SIG-M5 treated with dmso at 0.1 percent for 504 hours (cell line): ENCODE measurements at regions not wholly inside any gene's neighbourhood (a gene's known extent, or its start where the extent isn't known, plus 50 kb on each side); places are given as distances from the start of the nearest gene placed in this dataset.

Source experiments
- DNase-seq: peaks from one replicate; lab custom pipeline; 2025; ENCODE audit not compliant: unreplicated experiment; lab: John Stamatoyannopoulos, UW

DNA sequence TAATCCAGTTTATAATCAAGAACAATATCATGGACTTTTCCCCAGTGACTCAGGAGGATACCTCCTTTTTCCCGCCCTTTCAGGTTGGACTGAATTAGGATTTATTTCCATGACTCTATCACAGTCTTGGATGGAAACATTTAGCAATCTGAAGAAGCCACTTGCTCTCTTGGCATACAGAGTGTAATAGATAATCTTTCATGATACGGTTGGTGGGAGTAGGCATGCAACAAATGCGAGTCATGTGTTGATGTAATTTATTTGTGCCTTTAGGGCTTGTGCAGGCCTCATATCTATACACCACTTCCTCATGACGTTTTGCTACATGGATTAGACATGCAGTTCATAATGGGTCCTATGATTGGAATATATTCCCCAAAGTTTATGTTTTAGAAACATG lies 54.2 kb upstream of the MCTP2 start:
- DNase-seq: no peak

DNA sequence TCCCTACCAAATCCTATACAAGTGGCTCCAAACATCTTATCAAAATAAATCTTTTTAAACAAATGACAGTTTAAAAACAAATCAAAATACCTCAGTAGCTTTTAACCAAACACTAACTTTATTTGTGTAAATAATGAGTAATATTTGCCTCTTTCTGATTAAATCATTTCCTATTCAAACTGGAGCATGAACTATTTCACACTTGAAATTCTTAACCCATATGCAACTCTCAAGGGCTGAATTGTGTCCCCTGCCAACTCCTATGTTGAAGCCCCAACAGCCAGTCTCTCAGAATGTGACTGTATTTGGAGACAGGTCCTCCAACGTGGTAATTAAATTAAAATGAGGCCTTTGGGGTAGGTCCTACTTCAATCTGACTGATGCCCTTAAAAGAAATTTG lies 55.9 kb upstream of the MCTP2 start:
- no peak for DNase-seq

DNA sequence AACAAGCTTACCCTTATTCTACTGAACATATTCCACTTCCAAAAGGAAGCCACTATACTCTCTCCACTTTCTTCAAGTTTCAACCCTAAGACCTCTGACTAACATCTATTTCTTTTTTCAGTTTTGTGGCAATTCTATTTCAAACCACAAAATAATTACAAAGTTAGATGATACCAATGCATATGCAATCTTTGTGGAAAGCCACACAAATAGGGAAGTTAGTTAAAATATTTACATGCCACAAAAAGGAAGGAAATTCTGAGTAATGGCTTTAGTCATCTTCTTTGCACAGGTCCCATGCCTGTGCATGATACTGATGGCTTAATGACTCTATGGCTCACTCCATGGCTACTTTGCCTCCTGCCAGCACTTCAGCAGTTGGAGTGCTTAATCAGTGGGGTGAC lies 57.0 kb upstream of the MCTP2 start:
- peak; percentile 80 for DNase-seq

GRCh38 chr15:94168250-94168649 lies 63.1 kb upstream of the MCTP2 start:
- DNase-seq: no peak

- no peak for DNase-seq
These were observed 66.4 kb upstream of the MCTP2 start for GRCh38 chr15:94164971-94165370.

GRCh38 chr15:94164202-94164807 lies 67.1 kb upstream of the MCTP2 start:
- peak; percentile 42 for DNase-seq

GRCh38 chr15:94162939-94163338 lies 68.4 kb upstream of the MCTP2 start:
- DNase-seq: no peak

GRCh38 chr15:94154255-94154654 lies 77.1 kb upstream of the MCTP2 start:
- DNase-seq: no peak

- no peak for DNase-seq
These were observed 86.3 kb upstream of the MCTP2 start for GRCh38 chr15:94145046-94145445.

DNA sequence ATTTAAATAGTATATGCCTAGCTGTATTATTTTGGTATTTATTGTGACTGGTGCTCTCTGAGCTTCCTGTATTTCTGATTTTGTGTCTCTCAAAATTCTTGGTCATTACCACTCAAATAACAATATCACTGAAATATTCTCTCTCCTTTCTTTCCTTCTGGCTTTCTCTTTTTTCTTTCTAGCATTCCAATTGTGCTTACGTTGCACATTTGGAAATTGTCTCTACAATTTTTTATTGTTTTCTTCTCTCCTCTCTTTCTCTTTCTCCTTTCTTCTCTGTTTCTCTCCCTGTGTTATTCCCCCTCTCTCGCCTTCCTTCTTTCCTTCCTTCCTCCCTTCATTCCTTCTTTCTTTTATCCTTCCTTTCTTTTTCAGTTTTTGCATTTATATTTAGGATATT lies 89.6 kb upstream of the MCTP2 start:
- no peak for DNase-seq

DNA sequence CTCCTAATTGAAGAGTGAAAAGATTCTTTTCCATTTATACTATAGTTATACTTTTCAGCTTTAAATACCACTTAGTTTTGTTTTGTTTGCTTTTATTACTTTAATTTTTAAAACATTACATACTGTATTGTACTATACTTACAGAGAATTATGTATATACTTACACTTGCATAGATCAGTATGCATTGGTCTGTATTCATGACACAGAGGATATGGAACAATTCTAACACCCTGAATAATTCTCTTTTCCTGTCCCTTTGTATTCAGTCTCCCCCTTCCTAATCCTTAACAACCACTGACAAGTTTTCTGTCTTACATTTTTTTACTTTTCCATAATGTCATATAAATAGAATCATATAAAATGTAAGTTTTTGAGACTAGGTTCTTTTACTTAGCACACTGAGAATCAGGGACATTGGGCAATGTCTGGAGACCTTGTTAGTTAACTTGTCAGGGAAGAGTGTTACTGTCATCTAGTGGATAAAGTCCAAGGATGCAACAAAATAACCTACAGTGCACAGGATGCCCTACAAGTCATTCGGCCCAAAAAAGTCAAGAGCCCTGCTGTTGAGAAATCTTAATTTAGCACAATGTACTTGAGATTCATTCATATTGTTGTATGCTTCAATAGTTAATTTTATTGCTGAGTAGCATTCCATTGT lies 95.7 kb upstream of the MCTP2 start:
- DNase-seq: no peak

GRCh38 chr15:94131875-94132274 lies 99.5 kb upstream of the MCTP2 start:
- peak; percentile 1 for DNase-seq

DNA sequence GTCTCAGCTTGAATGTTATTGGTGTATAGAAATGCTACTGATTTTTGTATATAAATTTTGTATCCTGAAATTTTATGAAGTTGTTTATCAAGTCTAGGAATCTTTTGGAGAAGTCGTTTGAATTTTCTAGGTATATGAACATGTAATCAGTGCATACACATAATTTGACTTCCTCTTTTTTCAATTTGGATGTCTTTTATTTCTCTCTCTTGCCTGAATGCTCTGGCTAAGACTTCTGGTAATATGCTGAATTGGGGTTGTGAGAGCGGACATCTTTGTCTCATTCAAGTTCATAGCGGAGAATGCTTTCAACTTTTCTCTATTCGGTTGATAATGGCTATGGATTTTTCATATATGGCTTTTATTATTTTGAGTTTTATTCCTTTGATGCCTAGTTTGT lies 100.9 kb upstream of the MCTP2 start:
- DNase-seq: no peak

DNA sequence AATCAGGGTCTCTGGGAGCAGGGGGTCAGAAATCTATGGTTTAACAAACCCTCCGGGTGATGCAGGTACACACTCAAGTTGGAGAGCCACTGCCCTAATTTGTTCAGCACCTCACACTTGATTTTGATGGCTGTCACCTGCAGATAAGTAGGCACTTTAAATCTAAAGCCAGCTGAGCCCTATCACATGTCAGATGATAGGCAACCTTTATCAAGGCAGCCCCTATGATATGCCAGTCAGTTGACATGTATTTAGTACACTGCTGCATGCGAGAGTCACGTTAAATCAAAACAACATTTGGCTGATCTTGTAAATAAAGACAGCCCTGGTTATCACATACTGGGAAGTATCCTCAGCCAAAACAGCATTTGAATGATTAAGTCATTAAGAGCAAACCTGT lies 104.4 kb upstream of the MCTP2 start:
- DNase-seq: no peak

- no peak for DNase-seq
These were observed 105.7 kb upstream of the MCTP2 start for GRCh38 chr15:94125698-94126097.

DNA sequence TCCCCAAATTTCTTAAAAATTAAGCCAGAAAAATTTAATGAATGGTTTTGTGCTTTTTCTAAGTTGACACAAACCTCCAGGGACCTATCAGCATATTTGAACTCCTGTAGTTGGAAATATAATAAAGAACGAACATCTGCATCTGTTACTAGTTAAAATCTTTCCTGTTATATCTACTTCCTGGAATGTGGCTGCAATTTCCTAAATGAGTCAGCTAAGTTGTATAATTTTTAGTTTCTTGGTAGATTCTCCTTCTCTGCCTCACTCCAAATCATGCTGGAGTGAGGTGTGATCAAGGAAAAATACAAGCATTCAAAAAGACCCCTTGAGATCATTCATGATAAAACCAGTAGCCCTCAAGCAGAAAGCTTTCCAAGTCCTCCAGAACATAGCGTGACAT lies 106.2 kb upstream of the MCTP2 start:
- DNase-seq: no peak

- DNase-seq: no peak
These were observed 108.8 kb upstream of the MCTP2 start for GRCh38 chr15:94122516-94122915.

GRCh38 chr15:94119923-94120775 lies 111.2 kb upstream of the MCTP2 start:
- DNase-seq: peak; percentile 90

DNA sequence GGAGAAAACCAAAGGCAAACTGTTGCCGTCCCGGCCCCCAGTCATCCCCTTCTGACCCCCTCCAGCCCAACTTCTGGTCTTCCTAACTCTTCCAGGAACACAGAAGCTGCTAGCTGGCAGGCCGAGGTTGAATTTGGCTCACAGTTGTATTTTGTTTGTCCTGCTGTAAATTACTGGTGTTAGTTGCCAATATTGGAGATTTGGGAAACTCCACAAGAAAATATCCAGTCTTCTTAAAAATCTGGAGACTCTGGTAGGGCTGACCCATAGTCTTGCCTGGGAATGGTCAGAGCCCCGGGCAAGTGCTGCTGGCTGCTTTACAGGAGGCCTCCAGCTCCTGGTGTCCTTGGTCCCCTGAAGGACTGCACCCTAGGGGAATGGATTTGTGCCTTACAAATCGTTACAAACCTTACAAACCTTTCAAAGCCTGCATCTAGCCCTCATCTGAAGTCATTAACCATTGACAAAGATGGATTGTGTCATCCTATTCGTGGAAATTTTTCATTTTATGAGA lies 112.0 kb upstream of the MCTP2 start:
- DNase-seq: no peak

GRCh38 chr15:94110476-94111130 lies 120.8 kb upstream of the MCTP2 start:
- DNase-seq: peak; percentile 44

GRCh38 chr15:94107652-94108051 lies 123.7 kb upstream of the MCTP2 start:
- DNase-seq: no peak
